ENCODE measurements at regions not wholly inside any gene's neighbourhood (a gene's known extent, or its start where the extent isn't known, plus 50 kb on each side); places are given as distances from the start of the nearest gene placed in this dataset.
"Not testable (repeated sequence)": the region's sequence is repeated elsewhere in the genome, so short reads cannot be mapped to it uniquely, and the experiment has no call there.

GRCh38 chr4:55002431-55002830 lies 123.0 kb downstream of the KDR start:
- intact Hi-C loops (cut with DNase I): no loop called here
- Histone ChIP-seq H3K9ac (ENCODE audit: low read length in 3 of 3) (no peak overlapping the region), H3K4me1 (ENCODE audit: control insufficient read depth in 2 of 3, insufficient read depth in 2 of 3, low read depth in 1 of 3, low read length in 3 of 3) (no peaks in the 10 kb centered on the region), H3K36me3 (ENCODE audit: control insufficient read depth in 2 of 3, insufficient read depth in 3 of 3, low read length in 3 of 3) (no peaks in the 10 kb centered on the region), H3K9me3 (ENCODE audit: control insufficient read depth in 2 of 3, insufficient read depth in 1 of 3, low read length in 3 of 3) (no peaks in the 10 kb centered on the region), H3K4me3 (ENCODE audit: low read length in 3 of 3) (no peak overlapping the region), H3K27me3 (ENCODE audit: control insufficient read depth, insufficient read depth, low read length) (no peaks in the 10 kb centered on the region), H3K27ac (ENCODE audit: low read depth in 2 of 2, low read length in 2 of 2) (no peak overlapping the region)
- TF ChIP-seq CTCF (IDR thresholded peaks at IDR 0.05; ENCODE audit: borderline replicate concordance, extremely low read depth, insufficient read depth): no peak
- no peak for FAIRE-seq
- no peak for DNase-seq

- Histone ChIP-seq H3K4me3 (ENCODE audit: low read length in 3 of 3) (no peak overlapping the region), H3K4me1 (ENCODE audit: control insufficient read depth in 2 of 3, insufficient read depth in 2 of 3, low read depth in 1 of 3, low read length in 3 of 3) (no peaks in the 10 kb centered on the region), H3K36me3 (ENCODE audit: control insufficient read depth in 2 of 3, insufficient read depth in 3 of 3, low read length in 3 of 3) (no peaks in the 10 kb centered on the region), H3K9ac (ENCODE audit: low read length in 3 of 3) (no peak overlapping the region), H3K9me3 (ENCODE audit: control insufficient read depth in 2 of 3, insufficient read depth in 1 of 3, low read length in 3 of 3) (no peaks in the 10 kb centered on the region), H3K27ac (ENCODE audit: low read depth in 2 of 2, low read length in 2 of 2) (no peak overlapping the region), H3K27me3 (ENCODE audit: control insufficient read depth, insufficient read depth, low read length) (no peaks in the 10 kb centered on the region)
- FAIRE-seq (no peak), DNase-seq (no peak)
- intact Hi-C loops (cut with DNase I): no loop called here
- TF ChIP-seq CTCF (IDR thresholded peaks at IDR 0.05; ENCODE audit: borderline replicate concordance, extremely low read depth, insufficient read depth): no peak
Measured at GRCh38 chr4:55001538-55001937, 123.9 kb downstream of the KDR start.

- H3K9me3 ChIP-seq (ENCODE audit: control insufficient read depth in 2 of 3, insufficient read depth in 1 of 3, low read length in 3 of 3): no peaks in the 10 kb centered on the region
- H3K4me3 ChIP-seq (ENCODE audit: low read length in 3 of 3): no peak overlapping the region
- peak; percentile 19 for TF ChIP-seq CTCF (IDR thresholded peaks at IDR 0.05; ENCODE audit: borderline replicate concordance, extremely low read depth, insufficient read depth)
- H3K27me3 ChIP-seq (ENCODE audit: control insufficient read depth, insufficient read depth, low read length): no peaks in the 10 kb centered on the region
- H3K36me3 ChIP-seq (ENCODE audit: control insufficient read depth in 2 of 3, insufficient read depth in 3 of 3, low read length in 3 of 3): no peaks in the 10 kb centered on the region
- no peak for FAIRE-seq
- intact Hi-C loops (cut with DNase I): no loop called here
- H3K27ac ChIP-seq (ENCODE audit: low read depth in 2 of 2, low read length in 2 of 2): no peak overlapping the region
- no peaks in the 10 kb centered on the region for H3K4me1 ChIP-seq (ENCODE audit: control insufficient read depth in 2 of 3, insufficient read depth in 2 of 3, low read depth in 1 of 3, low read length in 3 of 3)
- no peak overlapping the region for H3K9ac ChIP-seq (ENCODE audit: low read length in 3 of 3)
- DNase-seq: peak in 2 of 5 donors; percentile 33 to 49
Measured at GRCh38 chr4:54999003-54999402, 126.4 kb downstream of the KDR start.

- H3K4me1 ChIP-seq (ENCODE audit: control insufficient read depth in 2 of 3, insufficient read depth in 2 of 3, low read depth in 1 of 3, low read length in 3 of 3); H3K9me3 ChIP-seq (ENCODE audit: control insufficient read depth in 2 of 3, insufficient read depth in 1 of 3, low read length in 3 of 3); intact Hi-C loops (cut with DNase I); H3K4me3 ChIP-seq (ENCODE audit: low read length in 3 of 3); H3K27me3 ChIP-seq (ENCODE audit: control insufficient read depth, insufficient read depth, low read length); H3K36me3 ChIP-seq (ENCODE audit: control insufficient read depth in 2 of 3, insufficient read depth in 3 of 3, low read length in 3 of 3); FAIRE-seq; H3K9ac ChIP-seq (ENCODE audit: low read length in 3 of 3); H3K27ac ChIP-seq (ENCODE audit: low read depth in 2 of 2, low read length in 2 of 2): not testable (repeated sequence)
- DNase-seq: peak in 1 of 5 donors; percentile 71
Measured at GRCh38 chr4:54993473-54994026, 131.8 kb downstream of the KDR start.
